ENCODE measurements at regions not wholly inside any gene's neighbourhood (a gene's known extent, or its start where the extent isn't known, plus 50 kb on each side); places are given as distances from the start of the nearest gene placed in this dataset.

DNA sequence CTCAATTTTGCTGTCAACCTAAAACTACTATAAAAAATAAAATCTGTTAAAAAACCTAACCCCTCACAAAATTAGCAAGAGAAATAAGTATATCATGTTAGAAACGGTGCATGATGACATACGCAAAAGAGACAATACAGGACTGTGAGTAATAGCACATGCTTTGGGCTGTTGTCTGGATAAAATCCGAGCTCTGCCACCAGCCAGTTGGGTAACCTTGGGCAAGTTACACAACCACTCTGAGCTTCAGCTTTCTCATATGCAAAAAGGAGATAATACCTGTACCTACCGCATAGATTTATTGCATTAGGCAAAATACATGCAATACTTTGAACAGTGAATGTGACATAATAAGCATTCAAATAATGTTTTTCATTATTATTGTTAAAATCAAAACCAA, 481.7 kb downstream of the TLE1 start:
- TF ChIP-seq, protein P1, sequence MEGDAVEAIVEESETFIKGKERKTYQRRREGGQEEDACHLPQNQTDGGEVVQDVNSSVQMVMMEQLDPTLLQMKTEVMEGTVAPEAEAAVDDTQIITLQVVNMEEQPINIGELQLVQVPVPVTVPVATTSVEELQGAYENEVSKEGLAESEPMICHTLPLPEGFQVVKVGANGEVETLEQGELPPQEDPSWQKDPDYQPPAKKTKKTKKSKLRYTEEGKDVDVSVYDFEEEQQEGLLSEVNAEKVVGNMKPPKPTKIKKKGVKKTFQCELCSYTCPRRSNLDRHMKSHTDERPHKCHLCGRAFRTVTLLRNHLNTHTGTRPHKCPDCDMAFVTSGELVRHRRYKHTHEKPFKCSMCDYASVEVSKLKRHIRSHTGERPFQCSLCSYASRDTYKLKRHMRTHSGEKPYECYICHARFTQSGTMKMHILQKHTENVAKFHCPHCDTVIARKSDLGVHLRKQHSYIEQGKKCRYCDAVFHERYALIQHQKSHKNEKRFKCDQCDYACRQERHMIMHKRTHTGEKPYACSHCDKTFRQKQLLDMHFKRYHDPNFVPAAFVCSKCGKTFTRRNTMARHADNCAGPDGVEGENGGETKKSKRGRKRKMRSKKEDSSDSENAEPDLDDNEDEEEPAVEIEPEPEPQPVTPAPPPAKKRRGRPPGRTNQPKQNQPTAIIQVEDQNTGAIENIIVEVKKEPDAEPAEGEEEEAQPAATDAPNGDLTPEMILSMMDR (IDR thresholded peaks at IDR 0.05; ENCODE audit: insufficient read depth, low read length, poor library complexity, severe bottlenecking) = no peak
- TF ChIP-seq EZH2phosphoT487 (conservative IDR thresholded peaks at IDR 0.05; ENCODE audit: low read length) = no peak
